IPS DF 6.9 (cell line): ENCODE measurements at regions not wholly inside any gene's neighbourhood (a gene's known extent, or its start where the extent isn't known, plus 50 kb on each side); places are given as distances from the start of the nearest gene placed in this dataset.

Source experiments
- DNase-seq: peaks from one replicate; pipeline ENCODE4 v3.0.0-alpha.2; 2013; ENCODE audit warnings: low read depth, low spot score
- H3K27ac ChIP-seq: one replicate; pipeline ENCODE4 v1.5.1; 2013; ENCODE audit warnings: low read length, control low read depth
- H3K27me3 ChIP-seq: 2 replicates; pipeline ENCODE4 v1.6.1; 2013; ENCODE audit warnings: mild to moderate bottlenecking, low read length; ENCODE audit not compliant: control insufficient read depth, insufficient read depth
- H3K36me3 ChIP-seq: 2 replicates; pipeline ENCODE4 v1.6.1; 2013; ENCODE audit warnings: low read length; ENCODE audit not compliant: control insufficient read depth, insufficient read depth
- H3K4me1 ChIP-seq: 2 replicates; pipeline ENCODE4 v1.6.1; 2013; ENCODE audit warnings: low read length; ENCODE audit not compliant: control insufficient read depth, insufficient read depth
- H3K4me3 ChIP-seq: 2 replicates; pipeline ENCODE4 v1.5.1; 2013; ENCODE audit warnings: mild to moderate bottlenecking, low read length
- H3K9me3 ChIP-seq: 2 replicates; pipeline ENCODE4 v1.6.1; 2013; ENCODE audit warnings: low read length, inconsistent platforms; ENCODE audit not compliant: control insufficient read depth, insufficient read depth
- WGBS: extraction: QIAGEN DNeasy Blood & Tissue Kit; methylation state at CpG from one replicate; pipeline ENCODE4 v1.1.7; 2013; ENCODE audit warnings: mixed read lengths, missing lambda C conversion rate; ENCODE audit not compliant: insufficient read length, insufficient coverage; 5-methylcytosine and 5-hydroxymethylcytosine counted together

DNA sequence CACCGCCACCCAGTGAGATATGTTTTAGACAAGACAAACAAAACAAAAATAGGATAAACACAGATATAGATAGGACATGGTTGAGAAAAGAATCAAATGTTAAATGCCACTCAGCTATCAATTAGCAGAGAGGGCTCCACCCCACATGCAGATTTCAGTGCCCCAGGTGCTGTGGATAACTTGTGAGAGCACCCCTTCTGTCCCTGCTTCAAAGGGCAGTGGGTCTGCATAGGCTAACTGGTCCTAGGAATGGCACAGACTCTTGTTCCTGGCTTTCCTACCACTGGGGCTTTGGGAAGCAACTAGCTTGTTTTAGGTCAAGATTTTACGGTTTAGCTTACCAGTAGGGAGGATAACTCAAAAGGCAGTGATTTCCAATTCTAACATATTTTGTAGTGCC is 460.3 kb downstream of the TSHZ3 start:
- no peaks in the 10 kb centered on the region for H3K9me3 ChIP-seq
- no peaks in the 10 kb centered on the region for H3K4me1 ChIP-seq
- H3K27me3 ChIP-seq: no peaks in the 10 kb centered on the region
- no peaks in the 10 kb centered on the region for H3K36me3 ChIP-seq
- no peak overlapping the region for H3K4me3 ChIP-seq
- no CpG with 5 or more reads among the region's 2 CpGs for WGBS
- no peak for DNase-seq
- no peak overlapping the region for H3K27ac ChIP-seq

DNA sequence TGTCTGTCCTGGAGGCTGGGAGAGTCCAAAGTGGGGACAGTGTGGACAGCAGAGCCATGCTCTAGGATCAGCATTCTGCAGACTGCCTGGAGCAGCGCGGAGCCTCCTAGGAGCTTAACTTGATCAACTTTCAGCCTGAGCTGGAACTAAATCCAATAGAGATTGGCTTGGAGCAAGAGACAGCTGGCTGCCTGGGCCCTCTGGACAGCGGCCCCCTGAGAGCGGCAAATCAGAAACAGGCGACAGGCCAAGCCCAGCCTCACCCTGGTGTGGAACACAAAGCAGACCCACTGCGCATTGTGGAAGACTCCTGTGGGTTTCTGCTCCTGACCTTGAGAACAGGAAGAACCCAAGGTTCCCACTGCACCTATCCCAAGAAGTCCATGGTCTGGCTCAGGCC is 462.2 kb downstream of the TSHZ3 start:
- no peak for DNase-seq
- no peaks in the 10 kb centered on the region for H3K9me3 ChIP-seq
- no peaks in the 10 kb centered on the region for H3K4me1 ChIP-seq
- no CpG with 5 or more reads among the region's 6 CpGs for WGBS
- H3K27ac ChIP-seq: no peak overlapping the region
- H3K27me3 ChIP-seq: no peaks in the 10 kb centered on the region
- no peaks in the 10 kb centered on the region for H3K36me3 ChIP-seq
- H3K4me3 ChIP-seq: no peak overlapping the region

DNA sequence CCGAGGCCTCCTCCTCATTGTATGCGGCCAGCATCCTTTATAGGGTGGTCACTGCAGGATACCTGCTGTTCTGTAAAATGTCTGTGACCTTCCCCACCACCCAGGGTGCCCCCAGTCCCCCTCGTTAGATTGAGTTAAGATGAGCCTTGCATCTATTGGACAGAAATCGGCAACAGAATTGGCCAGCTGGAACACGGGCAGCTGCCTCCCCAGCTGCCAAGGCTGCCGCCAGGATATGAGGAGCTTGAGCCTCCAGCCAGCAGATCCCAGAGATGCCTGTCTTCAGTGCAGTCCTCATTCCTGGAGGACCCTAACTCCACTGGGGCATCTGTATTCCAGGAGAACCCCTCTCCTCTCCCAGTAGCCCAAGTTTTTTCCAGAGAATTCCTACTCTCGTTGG is 463.0 kb downstream of the TSHZ3 start:
- Histone ChIP-seq H3K4me3 (no peak overlapping the region), H3K27me3 (no peaks in the 10 kb centered on the region), H3K36me3 (no peaks in the 10 kb centered on the region), H3K27ac (no peak overlapping the region), H3K9me3 (no peaks in the 10 kb centered on the region), H3K4me1 (no peaks in the 10 kb centered on the region)
- DNase-seq: no peak
- no CpG with 5 or more reads among the region's 7 CpGs for WGBS

DNA sequence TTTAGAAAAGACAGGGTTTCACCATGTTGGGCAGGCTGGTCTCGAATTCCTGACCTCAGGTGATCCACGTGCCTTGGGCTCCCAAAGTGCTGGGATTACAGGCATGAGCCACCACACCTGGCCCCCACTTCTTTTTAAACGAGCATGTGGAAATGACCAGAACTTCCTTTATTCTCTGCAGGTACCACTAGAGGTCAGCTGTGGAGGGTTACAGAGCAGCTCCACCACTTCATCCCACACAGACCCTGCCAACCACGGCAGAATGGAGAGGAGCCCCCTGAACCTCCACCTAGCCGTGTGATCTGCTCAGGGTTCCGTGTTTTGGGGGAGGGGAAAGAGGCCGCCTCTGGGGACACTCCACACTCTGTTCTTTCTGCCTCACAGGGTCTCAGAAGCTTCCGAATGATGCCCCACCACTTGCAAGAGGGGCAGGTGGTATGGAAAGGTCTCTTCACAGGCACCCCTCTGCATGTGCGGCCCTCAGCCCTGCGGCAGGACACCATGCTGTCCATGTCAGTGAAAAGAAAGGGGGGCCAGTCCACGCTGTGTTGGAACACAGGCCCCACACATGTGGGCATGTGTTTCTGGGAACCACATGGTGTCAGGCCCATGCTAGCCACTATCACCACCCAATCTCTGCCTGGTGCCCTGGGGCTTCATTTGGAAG is 465.0 kb downstream of the TSHZ3 start:
- Histone ChIP-seq H3K27me3 (no peaks in the 10 kb centered on the region), H3K9me3 (no peaks in the 10 kb centered on the region), H3K4me1 (no peaks in the 10 kb centered on the region), H3K4me3 (no peak overlapping the region), H3K27ac (no peak overlapping the region), H3K36me3 (no peaks in the 10 kb centered on the region)
- no peak for DNase-seq
- WGBS: no CpG with 5 or more reads among the region's 11 CpGs

DNA sequence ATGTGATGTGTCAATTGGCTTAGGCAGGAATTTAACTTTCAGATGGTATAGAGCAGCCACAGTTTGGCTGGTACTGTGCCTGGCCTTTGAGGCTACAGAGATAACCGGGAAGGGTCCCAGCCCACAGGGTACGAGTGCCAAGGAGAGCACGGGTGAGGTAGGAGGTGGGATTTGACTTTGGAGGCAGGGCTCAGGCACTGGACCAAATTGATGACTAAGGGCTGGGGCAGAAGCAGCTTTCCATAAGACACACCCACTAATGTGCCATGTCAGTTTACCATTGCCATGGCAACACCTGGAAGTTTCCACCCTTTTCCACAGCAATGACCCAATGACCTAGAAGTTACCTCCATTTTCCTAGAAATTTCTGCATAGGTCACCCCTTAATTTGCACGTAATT is 466.2 kb downstream of the TSHZ3 start:
- DNase-seq: no peak
- Histone ChIP-seq H3K4me1 (no peaks in the 10 kb centered on the region), H3K9me3 (no peaks in the 10 kb centered on the region), H3K36me3 (no peaks in the 10 kb centered on the region), H3K27ac (no peak overlapping the region), H3K4me3 (no peak overlapping the region), H3K27me3 (no peaks in the 10 kb centered on the region)
- no CpG with 5 or more reads among the region's 4 CpGs for WGBS

DNA sequence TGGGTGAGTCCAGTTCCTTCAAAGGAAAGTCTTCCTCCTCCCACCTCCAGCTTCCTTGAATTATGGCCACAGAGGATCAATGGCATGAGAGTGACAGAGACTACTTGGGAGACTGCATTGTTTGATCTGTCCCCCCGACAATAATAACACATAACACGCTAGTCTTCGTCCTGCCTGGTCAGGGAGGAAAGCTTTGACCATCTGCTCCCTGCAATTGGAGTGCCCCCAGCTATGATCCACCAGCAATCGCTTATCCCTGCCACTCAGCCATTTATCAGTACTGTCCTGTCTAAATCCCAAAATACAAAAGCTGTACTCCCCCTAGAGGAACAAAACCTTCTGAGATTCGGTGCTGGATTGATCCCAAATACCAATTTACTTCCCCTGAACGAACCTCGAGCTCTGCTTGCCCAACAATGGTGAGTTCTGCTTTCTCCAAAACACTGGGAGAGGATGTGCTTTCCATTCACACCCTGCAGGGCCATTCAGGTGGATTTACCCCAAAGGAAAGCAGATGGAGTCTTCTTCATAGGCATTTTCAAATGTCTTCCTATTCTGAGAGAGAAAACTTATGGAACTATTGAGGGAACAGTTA is 466.7 kb downstream of the TSHZ3 start:
- no peak overlapping the region for H3K27ac ChIP-seq
- WGBS: no CpG with 5 or more reads among the region's 7 CpGs
- DNase-seq: no peak
- H3K9me3 ChIP-seq: no peaks in the 10 kb centered on the region
- no peaks in the 10 kb centered on the region for H3K4me1 ChIP-seq
- no peak overlapping the region for H3K4me3 ChIP-seq
- no peaks in the 10 kb centered on the region for H3K36me3 ChIP-seq
- no peaks in the 10 kb centered on the region for H3K27me3 ChIP-seq

DNA sequence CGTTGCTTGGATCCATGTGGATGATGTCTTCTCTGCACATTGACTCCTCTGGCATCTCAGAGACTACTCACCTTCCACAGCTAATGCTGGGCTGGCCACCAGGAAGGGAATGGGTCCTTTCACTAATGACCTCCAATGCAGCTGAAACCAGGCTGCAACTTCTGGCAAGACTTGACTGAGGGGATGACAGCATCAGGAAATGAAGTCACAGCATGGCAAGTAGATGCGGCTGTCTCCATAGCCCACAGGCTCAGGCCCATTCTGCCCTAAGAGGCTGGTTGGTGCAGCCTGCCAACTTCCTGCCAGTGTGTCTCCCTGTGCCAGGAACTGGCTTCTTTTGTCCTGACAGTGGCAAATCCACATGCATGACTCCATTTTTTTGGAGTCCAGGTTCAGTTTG is 467.3 kb downstream of the TSHZ3 start:
- H3K27ac ChIP-seq: no peak overlapping the region
- WGBS: no CpG with 5 or more reads among the region's 2 CpGs
- no peaks in the 10 kb centered on the region for H3K27me3 ChIP-seq
- H3K4me3 ChIP-seq: no peak overlapping the region
- no peaks in the 10 kb centered on the region for H3K9me3 ChIP-seq
- H3K4me1 ChIP-seq: no peaks in the 10 kb centered on the region
- DNase-seq: no peak
- no peaks in the 10 kb centered on the region for H3K36me3 ChIP-seq

DNA sequence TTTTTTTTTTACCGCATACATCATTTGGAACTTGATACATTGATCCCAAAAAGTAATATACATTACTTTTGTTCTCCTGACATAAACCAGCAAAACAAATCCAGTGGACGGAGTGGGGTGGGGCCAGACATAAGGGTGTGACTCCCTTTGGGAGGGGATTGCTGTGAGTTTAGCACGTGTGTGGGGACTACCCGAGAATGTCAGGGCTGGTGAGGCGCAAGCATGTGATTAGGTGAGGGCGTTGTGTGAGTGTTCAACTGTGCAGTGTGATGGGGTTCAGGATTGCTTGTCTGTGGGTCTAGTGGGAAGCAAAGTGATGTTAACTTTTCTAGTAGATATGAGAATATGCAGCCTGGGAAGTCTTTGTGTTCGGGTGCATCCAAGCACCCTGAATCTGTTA is 468.0 kb downstream of the TSHZ3 start:
- no peak for DNase-seq
- no CpG with 5 or more reads among the region's 7 CpGs for WGBS
- H3K9me3 ChIP-seq: no peaks in the 10 kb centered on the region

DNA sequence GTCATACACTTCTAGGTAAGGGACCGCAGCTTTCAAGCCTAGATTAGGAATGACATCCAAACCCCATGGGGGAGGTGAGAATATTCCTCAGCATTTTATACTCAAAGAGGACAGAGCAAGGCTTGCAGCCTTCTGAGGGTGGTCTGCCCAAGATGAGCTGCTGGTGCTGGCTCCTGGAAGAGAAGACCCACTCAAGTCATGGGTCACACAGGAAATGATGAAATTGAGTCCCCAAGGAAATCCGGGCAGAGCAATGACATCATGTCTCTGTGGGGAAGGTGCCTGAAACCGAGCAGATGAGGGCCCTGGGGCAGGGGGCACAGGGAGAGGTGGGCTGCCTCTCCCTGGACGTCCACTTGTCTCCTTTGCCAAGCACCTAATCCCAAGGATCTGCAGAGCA is 468.7 kb downstream of the TSHZ3 start:
- H3K36me3 ChIP-seq: no peaks in the 10 kb centered on the region
- no peaks in the 10 kb centered on the region for H3K9me3 ChIP-seq
- no CpG with 5 or more reads among the region's 4 CpGs for WGBS
- H3K4me1 ChIP-seq: no peaks in the 10 kb centered on the region
- no peak overlapping the region for H3K27ac ChIP-seq
- no peak overlapping the region for H3K4me3 ChIP-seq
- H3K27me3 ChIP-seq: no peaks in the 10 kb centered on the region
- DNase-seq: no peak

More for the DNA sequence above, 468.0 kb downstream of the TSHZ3 start:
- Histone ChIP-seq H3K4me3 (no peak overlapping the region), H3K36me3 (no peaks in the 10 kb centered on the region), H3K27me3 (no peaks in the 10 kb centered on the region), H3K27ac (no peak overlapping the region), H3K4me1 (no peaks in the 10 kb centered on the region)

DNA sequence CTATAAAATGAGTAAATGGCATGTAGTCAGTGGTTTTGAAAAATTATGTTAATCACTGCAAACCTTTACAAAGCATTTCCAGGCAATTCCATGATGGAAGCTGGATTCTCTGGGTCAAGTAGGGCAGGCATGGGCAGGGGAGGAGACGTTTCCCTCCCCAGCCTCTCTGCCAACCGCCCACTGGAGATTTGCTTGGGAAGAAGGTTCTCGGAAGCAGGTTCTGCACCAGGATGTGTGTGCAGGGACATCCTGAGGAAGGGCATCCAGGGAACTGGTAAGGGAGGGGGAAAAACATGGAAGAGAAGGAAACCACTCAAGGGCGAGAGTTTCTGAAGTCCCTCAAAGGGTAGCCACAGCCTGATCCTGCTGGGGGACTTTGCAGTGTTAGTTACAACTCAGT is 469.1 kb downstream of the TSHZ3 start:
- Histone ChIP-seq H3K4me1 (no peaks in the 10 kb centered on the region), H3K4me3 (no peak overlapping the region), H3K27ac (no peak overlapping the region), H3K36me3 (no peaks in the 10 kb centered on the region), H3K27me3 (no peaks in the 10 kb centered on the region), H3K9me3 (no peaks in the 10 kb centered on the region)
- WGBS: no CpG with 5 or more reads among the region's 4 CpGs
- DNase-seq: no peak

DNA sequence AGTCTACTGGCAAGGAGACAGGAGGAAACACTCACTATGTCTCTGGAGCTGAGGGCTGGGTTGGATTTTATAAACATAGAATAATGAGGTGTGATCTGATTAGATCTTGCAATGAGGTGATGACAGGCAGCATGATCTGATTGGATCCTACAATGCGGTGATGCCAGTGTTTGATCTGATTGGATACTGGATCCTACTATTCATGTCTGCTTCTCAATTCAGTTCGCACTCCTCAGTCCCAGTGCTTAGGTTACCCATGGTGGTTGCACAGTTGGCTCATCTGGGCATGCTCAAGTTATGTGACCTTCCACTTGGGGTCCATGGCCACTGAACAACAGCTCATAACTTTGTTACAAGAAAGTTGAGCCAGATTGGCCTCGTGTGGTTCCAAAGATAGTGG is 469.5 kb downstream of the TSHZ3 start:
- Histone ChIP-seq H3K27me3 (no peaks in the 10 kb centered on the region), H3K9me3 (no peaks in the 10 kb centered on the region), H3K27ac (no peak overlapping the region), H3K4me1 (no peaks in the 10 kb centered on the region), H3K36me3 (no peaks in the 10 kb centered on the region), H3K4me3 (no peak overlapping the region)
- WGBS: no CpG with 5 or more reads among the region's 3 CpGs
- DNase-seq: no peak
